ENCODE measurements at regions not wholly inside any gene's neighbourhood (a gene's known extent, or its start where the extent isn't known, plus 50 kb on each side); places are given as distances from the start of the nearest gene placed in this dataset.

DNA sequence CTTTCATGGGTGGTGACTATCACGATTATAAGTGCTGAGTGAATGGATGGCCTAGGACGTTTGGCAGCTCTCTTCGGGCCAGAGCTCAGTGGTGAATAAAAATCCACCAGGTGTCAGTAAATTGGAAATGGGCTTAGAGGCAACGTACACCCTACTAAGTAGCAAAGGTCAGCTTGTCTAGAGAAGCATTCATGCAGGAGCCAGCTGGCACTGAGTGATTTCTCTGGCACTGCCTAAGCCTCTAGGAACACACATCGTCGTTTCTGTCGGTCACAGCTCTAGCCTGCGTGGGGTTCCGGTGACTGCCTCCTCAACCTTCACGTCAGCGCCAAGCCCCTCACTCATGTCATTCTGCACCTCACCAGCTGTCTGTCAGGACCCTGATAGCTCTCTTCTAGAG, 192.4 kb upstream of the NTM start:
- H3K4me1 ChIP-seq (ENCODE audit: low read length) = no peaks in the 10 kb centered on the region
- TF ChIP-seq EZH2phosphoT487 (IDR thresholded peaks at IDR 0.05; ENCODE audit: low read depth) = no peak
- TF ChIP-seq, protein P1, sequence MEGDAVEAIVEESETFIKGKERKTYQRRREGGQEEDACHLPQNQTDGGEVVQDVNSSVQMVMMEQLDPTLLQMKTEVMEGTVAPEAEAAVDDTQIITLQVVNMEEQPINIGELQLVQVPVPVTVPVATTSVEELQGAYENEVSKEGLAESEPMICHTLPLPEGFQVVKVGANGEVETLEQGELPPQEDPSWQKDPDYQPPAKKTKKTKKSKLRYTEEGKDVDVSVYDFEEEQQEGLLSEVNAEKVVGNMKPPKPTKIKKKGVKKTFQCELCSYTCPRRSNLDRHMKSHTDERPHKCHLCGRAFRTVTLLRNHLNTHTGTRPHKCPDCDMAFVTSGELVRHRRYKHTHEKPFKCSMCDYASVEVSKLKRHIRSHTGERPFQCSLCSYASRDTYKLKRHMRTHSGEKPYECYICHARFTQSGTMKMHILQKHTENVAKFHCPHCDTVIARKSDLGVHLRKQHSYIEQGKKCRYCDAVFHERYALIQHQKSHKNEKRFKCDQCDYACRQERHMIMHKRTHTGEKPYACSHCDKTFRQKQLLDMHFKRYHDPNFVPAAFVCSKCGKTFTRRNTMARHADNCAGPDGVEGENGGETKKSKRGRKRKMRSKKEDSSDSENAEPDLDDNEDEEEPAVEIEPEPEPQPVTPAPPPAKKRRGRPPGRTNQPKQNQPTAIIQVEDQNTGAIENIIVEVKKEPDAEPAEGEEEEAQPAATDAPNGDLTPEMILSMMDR (IDR thresholded peaks at IDR 0.05; ENCODE audit: low read depth, low read length) = no peak
- no peak overlapping the region for H2AFZ ChIP-seq (ENCODE audit: low read depth, low read length)
- no peak overlapping the region for H3K4me3 ChIP-seq (ENCODE audit: low read length)
- no peaks in the 10 kb centered on the region for H3K36me3 ChIP-seq (replicated peaks; ENCODE audit: low read depth, low read length)
- H3K4me2 ChIP-seq (ENCODE audit: low read length) = no peak overlapping the region
- H3K9ac ChIP-seq (ENCODE audit: low read length) = no peak overlapping the region
- no peak overlapping the region for H3K27ac ChIP-seq (ENCODE audit: low read length)
- H3K9me3 ChIP-seq (ENCODE audit: insufficient read depth, low read length) = no peaks in the 10 kb centered on the region
- H4K20me1 ChIP-seq (ENCODE audit: insufficient read depth, low read length) = no peaks in the 10 kb centered on the region
- no peaks in the 10 kb centered on the region for H3K79me2 ChIP-seq (ENCODE audit: low read length)
- peaks cover 31% of the 10 kb centered on the region for H3K27me3 ChIP-seq (ENCODE audit: low read depth, low read length)

DNA sequence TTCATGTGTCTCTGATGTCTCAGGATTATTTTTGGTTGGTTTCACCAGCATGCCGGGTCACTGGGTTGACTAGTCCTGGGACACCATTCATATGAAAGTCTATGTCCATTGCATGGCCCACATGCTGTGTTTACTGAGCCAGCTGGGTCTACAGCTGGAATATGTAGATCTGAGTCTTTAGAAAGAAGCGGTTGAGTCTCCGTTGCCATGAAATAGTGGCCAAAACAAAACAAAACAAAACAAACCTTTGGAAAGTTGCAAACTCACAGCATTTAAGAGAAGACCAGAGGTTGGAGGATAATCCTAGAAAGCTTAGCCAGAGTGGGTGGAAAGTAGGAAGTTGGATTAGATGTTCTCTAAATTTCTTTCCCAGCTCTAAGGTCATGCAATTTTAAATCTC, 191.8 kb upstream of the NTM start:
- peaks cover 35% of the 10 kb centered on the region for H3K27me3 ChIP-seq (ENCODE audit: low read depth, low read length)

DNA sequence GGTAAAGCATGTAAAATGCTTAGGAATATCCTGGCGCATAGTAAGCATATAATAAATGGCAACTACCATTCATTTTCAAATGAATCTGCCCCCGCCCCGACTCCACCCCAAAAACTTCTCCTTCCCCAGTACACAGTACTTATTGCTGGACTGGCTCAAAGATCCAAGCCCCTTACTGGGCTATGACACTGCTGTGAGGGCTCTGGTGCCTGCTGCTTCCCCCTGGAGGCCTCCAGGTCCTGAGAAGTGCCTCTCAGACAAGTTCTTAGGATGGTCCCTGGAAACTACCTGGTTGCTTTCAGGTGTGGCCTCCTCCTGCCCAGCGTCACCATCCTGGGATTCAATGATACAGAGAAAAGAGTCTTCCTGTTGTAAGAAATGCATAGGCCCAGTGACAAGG, 190.6 kb upstream of the NTM start:
- H2AFZ ChIP-seq (ENCODE audit: low read depth, low read length) = no peak overlapping the region
- H3K27me3 ChIP-seq (ENCODE audit: low read depth, low read length) = peaks cover 38% of the 10 kb centered on the region
- H3K79me2 ChIP-seq (ENCODE audit: low read length) = no peaks in the 10 kb centered on the region
- H4K20me1 ChIP-seq (ENCODE audit: insufficient read depth, low read length) = no peaks in the 10 kb centered on the region
- H3K4me3 ChIP-seq (ENCODE audit: low read length) = no peak overlapping the region
- no peak overlapping the region for H3K4me2 ChIP-seq (ENCODE audit: low read length)
- no peaks in the 10 kb centered on the region for H3K9me3 ChIP-seq (ENCODE audit: insufficient read depth, low read length)
- no peak for TF ChIP-seq EZH2phosphoT487 (IDR thresholded peaks at IDR 0.05; ENCODE audit: low read depth)
- TF ChIP-seq, protein P1 (IDR thresholded peaks at IDR 0.05; ENCODE audit: low read depth, low read length) = no peak
- H3K9ac ChIP-seq (ENCODE audit: low read length) = no peak overlapping the region
- H3K4me1 ChIP-seq (ENCODE audit: low read length) = no peaks in the 10 kb centered on the region
- no peak overlapping the region for H3K27ac ChIP-seq (ENCODE audit: low read length)
- no peaks in the 10 kb centered on the region for H3K36me3 ChIP-seq (replicated peaks; ENCODE audit: low read depth, low read length)

More for the DNA sequence above, 191.8 kb upstream of the NTM start:
- Histone ChIP-seq H3K9me3 (ENCODE audit: insufficient read depth, low read length) (no peaks in the 10 kb centered on the region), H3K4me1 (ENCODE audit: low read length) (no peaks in the 10 kb centered on the region), H3K4me2 (ENCODE audit: low read length) (no peak overlapping the region), H3K9ac (ENCODE audit: low read length) (no peak overlapping the region), H3K4me3 (ENCODE audit: low read length) (no peak overlapping the region), H3K27ac (ENCODE audit: low read length) (no peak overlapping the region), H3K79me2 (ENCODE audit: low read length) (no peaks in the 10 kb centered on the region), H3K36me3 (replicated peaks; ENCODE audit: low read depth, low read length) (no peaks in the 10 kb centered on the region), H2AFZ (ENCODE audit: low read depth, low read length) (no peak overlapping the region), H4K20me1 (ENCODE audit: insufficient read depth, low read length) (no peaks in the 10 kb centered on the region)
- TF ChIP-seq EZH2phosphoT487 (IDR thresholded peaks at IDR 0.05; ENCODE audit: low read depth) = no peak
- TF ChIP-seq, protein P1 (IDR thresholded peaks at IDR 0.05; ENCODE audit: low read depth, low read length) = no peak

DNA sequence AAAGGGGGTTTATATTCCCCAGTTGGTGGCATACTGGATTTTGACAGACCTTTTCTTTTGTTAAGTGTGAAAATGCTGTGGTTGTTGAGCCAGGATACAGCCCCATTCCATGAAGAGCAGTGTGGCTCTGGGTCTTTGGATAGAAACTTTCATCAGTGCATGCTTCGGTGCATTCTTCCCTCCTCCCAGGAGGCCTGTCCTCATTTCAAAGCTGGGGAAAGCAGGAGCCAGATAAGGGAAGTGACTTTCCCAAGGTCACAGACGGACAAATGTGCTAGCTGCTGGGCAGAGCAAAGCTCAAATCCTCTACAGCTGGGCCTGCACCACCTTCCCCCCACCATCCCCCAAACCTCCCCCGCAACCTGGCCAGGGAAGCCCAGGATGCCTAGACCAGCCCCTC, 184.5 kb upstream of the NTM start:
- Histone ChIP-seq H3K27ac (ENCODE audit: low read length) (no peak overlapping the region), H3K27me3 (ENCODE audit: low read depth, low read length) (peaks cover 29% of the 10 kb centered on the region), H2AFZ (ENCODE audit: low read depth, low read length) (no peak overlapping the region), H3K4me3 (ENCODE audit: low read length) (no peak overlapping the region), H3K79me2 (ENCODE audit: low read length) (no peaks in the 10 kb centered on the region), H3K36me3 (replicated peaks; ENCODE audit: low read depth, low read length) (no peaks in the 10 kb centered on the region), H3K4me2 (ENCODE audit: low read length) (no peak overlapping the region), H3K4me1 (ENCODE audit: low read length) (peaks cover 3% of the 10 kb centered on the region; the same call in 1 of the 2 replicates), H3K9ac (ENCODE audit: low read length) (no peak overlapping the region), H3K9me3 (ENCODE audit: insufficient read depth, low read length) (no peaks in the 10 kb centered on the region), H4K20me1 (ENCODE audit: insufficient read depth, low read length) (no peaks in the 10 kb centered on the region)
- TF ChIP-seq, protein P1 (IDR thresholded peaks at IDR 0.05; ENCODE audit: low read depth, low read length) = no peak
- TF ChIP-seq EZH2phosphoT487 (IDR thresholded peaks at IDR 0.05; ENCODE audit: low read depth) = no peak

All from OCI-LY3 (cell line).